H4 (cell line): ENCODE measurements at regions not wholly inside any gene's neighbourhood (a gene's known extent, or its start where the extent isn't known, plus 50 kb on each side); places are given as distances from the start of the nearest gene placed in this dataset.
A peak's percentile ranks its signal among the peaks of the same experiment; 100 is the strongest.

Source experiments
- DNase-seq: peaks from one replicate; pipeline ENCODE4 v3.0.0-alpha.2; 2015; ENCODE audit warnings: low spot score

GRCh38 chr4:127212701-127213100 lies 420.1 kb upstream of the INTU start:
- no peak for DNase-seq

- DNase-seq, result no peak
Observed at GRCh38 chr4:127214016-127214415, 418.7 kb upstream of the INTU start.

GRCh38 chr4:127214931-127215330 lies 417.8 kb upstream of the INTU start:
- DNase-seq, result no peak

- DNase-seq, result no peak
Observed at GRCh38 chr4:127217586-127218229, 415.0 kb upstream of the INTU start.

- no peak for DNase-seq
Observed at GRCh38 chr4:127219232-127219631, 413.5 kb upstream of the INTU start.

GRCh38 chr4:127224556-127224955 lies 408.2 kb upstream of the INTU start:
- no peak for DNase-seq

GRCh38 chr4:127229855-127230608 lies 402.7 kb upstream of the INTU start:
- DNase-seq, result no peak

- no peak for DNase-seq
Observed at GRCh38 chr4:127236889-127237288, 395.9 kb upstream of the INTU start.

- no peak for DNase-seq
Observed at GRCh38 chr4:127237581-127237980, 395.2 kb upstream of the INTU start.

- DNase-seq, result no peak
Observed at GRCh38 chr4:127238956-127239475, 393.7 kb upstream of the INTU start.

GRCh38 chr4:127239902-127240763 lies 392.6 kb upstream of the INTU start:
- DNase-seq, result no peak

- no peak for DNase-seq
Observed at GRCh38 chr4:127240764-127241105, 392.0 kb upstream of the INTU start.

GRCh38 chr4:127244515-127244914 lies 388.2 kb upstream of the INTU start:
- DNase-seq, result no peak

- DNase-seq, result no peak
Observed at GRCh38 chr4:127246963-127247952, 385.5 kb upstream of the INTU start.

- peak; percentile 24 for DNase-seq
Observed at GRCh38 chr4:127249066-127249766, 383.5 kb upstream of the INTU start.

GRCh38 chr4:127249767-127250108 lies 383.0 kb upstream of the INTU start:
- no peak for DNase-seq

- no peak for DNase-seq
Observed at GRCh38 chr4:127250577-127250976, 382.2 kb upstream of the INTU start.

GRCh38 chr4:127251423-127251822 lies 381.3 kb upstream of the INTU start:
- DNase-seq, result peak; percentile 6

- no peak for DNase-seq
Observed at GRCh38 chr4:127256500-127256899, 376.3 kb upstream of the INTU start.

- no peak for DNase-seq
Observed at GRCh38 chr4:127261476-127261875, 371.3 kb upstream of the INTU start.

GRCh38 chr4:127268367-127268766 lies 364.4 kb upstream of the INTU start:
- no peak for DNase-seq
